ENCODE measurements at regions not wholly inside any gene's neighbourhood (a gene's known extent, or its start where the extent isn't known, plus 50 kb on each side); places are given as distances from the start of the nearest gene placed in this dataset.

DNA sequence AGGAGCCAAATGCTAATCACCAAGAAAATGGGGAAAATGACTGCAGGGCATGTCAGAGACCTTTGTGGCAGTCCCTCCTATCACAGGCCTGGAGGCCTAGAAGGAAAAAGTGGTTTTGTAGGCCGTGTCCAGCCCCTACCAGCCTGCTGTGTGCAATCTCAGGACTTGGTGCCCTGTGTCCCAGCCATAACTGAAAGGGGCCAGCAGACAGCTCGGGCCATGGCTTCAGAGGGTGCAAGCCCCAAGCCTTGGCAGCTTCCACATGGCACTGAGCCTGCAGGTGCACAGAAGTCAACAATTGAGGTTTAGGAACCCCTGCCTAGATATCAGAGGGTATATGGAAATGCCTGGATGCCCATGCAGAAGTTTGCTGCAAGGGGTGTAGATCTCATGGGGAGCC, 391.2 kb upstream of the FSIP2 start:
- TF ChIP-seq CTCF (conservative IDR thresholded peaks at IDR 0.05; ENCODE audit: low read length): no peak
- TF ChIP-seq EZH2phosphoT487 (IDR thresholded peaks at IDR 0.05; ENCODE audit: borderline replicate concordance, low read depth, low read length): no peak
